Gastroesophageal sphincter (tissue), 4 donors: ENCODE measurements at regions not wholly inside any gene's neighbourhood (a gene's known extent, or its start where the extent isn't known, plus 50 kb on each side); places are given as distances from the start of the nearest gene placed in this dataset.
"Not testable (repeated sequence)": the region's sequence is repeated elsewhere in the genome, so short reads cannot be mapped to it uniquely, and the experiment has no call there.

Experiments used
- ATAC-seq: fragments of 150-250 bp; one replicate; pipeline ENCODE4 v1.9.1; 2016; ENCODE audit warnings: mild to moderate bottlenecking, moderate library complexity
- H3K27ac ChIP-seq, 4 donors: fragments of 200-600 bp; sonication (generic) in 3 of 4; 1 replicate in 3 of 4; 2 replicates in 1 of 4; pipeline ENCODE4 v1.5.1; 2016 to 2019
- H3K27me3 ChIP-seq: fragments of 200-600 bp; sonication (generic); one replicate; pipeline ENCODE4 v1.5.1; 2019
- H3K36me3 ChIP-seq, 2 donors: fragments of 200-600 bp; sonication (generic); one replicate each; pipeline ENCODE4 v1.5.1; 2019; ENCODE audit warnings: control low read depth in 1 of 2
- H3K4me1 ChIP-seq, 3 donors: fragments of 200-600 bp; sonication (generic); 1 replicate in 2 of 3; 2 replicates in 1 of 3; pipeline ENCODE4 v1.5.1; 2016 to 2019; ENCODE audit warnings: control low read depth in 2 of 3
- H3K4me3 ChIP-seq, 2 donors: fragments of 200-600 bp; sonication (generic); one replicate each; pipeline ENCODE4 v1.5.1; 2019; ENCODE audit warnings: mild to moderate bottlenecking in 1 of 2, moderate library complexity in 1 of 2
- H3K9me3 ChIP-seq, 3 donors: fragments of 200-600 bp; sonication (generic); one replicate each; pipeline ENCODE4 v1.5.1; 2017 to 2019; ENCODE audit warnings: control low read depth in 2 of 3
- CTCF ChIP-seq, 4 experiments: fragments of 200-600 bp in 2 of 4; fragments of 450-650 bp in 2 of 4; sonication (generic) in 1 of 4; IDR thresholded peaks; one replicate each; pipeline ENCODE4 v1.5.1; 2017 to 2019; ENCODE audit warnings: antibody characterized with exemption in 4 of 4, mild to moderate bottlenecking in 2 of 4, moderate library complexity in 2 of 4
- EP300 ChIP-seq: sonication (generic); formaldehyde crosslinking; IDR thresholded peaks from one replicate; pipeline ENCODE4 v1.6.1; 2017; ENCODE audit warnings: antibody characterized with exemption, mild to moderate bottlenecking
- POLR2A ChIP-seq, 2 donors: fragments of 450-650 bp; IDR thresholded peaks; one replicate each; pipeline ENCODE4 v1.6.1; 2017; ENCODE audit warnings: antibody characterized with exemption in 2 of 2, mild to moderate bottlenecking in 2 of 2, moderate library complexity in 1 of 2
- POLR2AphosphoS5 ChIP-seq: sonication (generic); formaldehyde crosslinking; IDR thresholded peaks from one replicate; pipeline ENCODE4 v1.6.1; 2017; ENCODE audit warnings: antibody characterized with exemption
- WGBS, 2 donors: methylation state at CpG; one replicate each; pipeline ENCODE4 v1.1.5; 2018; ENCODE audit warnings: low coverage in 1 of 2; 5-methylcytosine and 5-hydroxymethylcytosine counted together

DNA sequence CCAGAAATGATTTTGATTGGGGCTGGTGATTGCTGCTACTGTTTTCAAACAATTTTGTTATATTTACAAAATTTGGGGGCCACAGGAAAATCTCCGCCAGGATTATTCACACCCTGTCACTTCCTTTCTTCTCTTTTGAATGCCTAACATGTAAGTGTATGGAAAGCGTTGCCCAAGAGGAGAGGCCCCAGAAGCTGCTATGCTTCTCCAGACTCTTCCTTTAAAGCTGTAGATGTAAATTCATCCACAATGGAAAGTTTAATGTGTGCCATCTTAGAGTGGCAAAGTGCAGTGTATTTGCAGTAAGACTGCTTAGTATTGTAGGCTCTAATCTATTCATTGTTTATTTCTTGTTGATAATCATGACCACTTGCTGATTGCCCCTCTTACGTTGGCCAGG lies 136.7 kb upstream of the LRIG3 start:
- TF ChIP-seq POLR2AphosphoS5: no peak
- TF ChIP-seq CTCF (IDR thresholded peaks at IDR 0.05): no peak
- no peaks in the 10 kb centered on the region for H3K27me3 ChIP-seq
- ATAC-seq: no peak
- H3K4me3 ChIP-seq: no peak overlapping the region
- no peaks in the 10 kb centered on the region for H3K36me3 ChIP-seq
- H3K4me1 ChIP-seq: no peaks in the 10 kb centered on the region
- H3K27ac ChIP-seq: no peak overlapping the region
- 90 to 98% methylated on average over 3 of the region's 3 CpGs for WGBS, 2 donors
- no peaks in the 10 kb centered on the region for H3K9me3 ChIP-seq

- no peaks in the 10 kb centered on the region for H3K9me3 ChIP-seq
- WGBS, 2 donors: 0% methylated on average over 1 of the region's 1 CpG
- H3K4me1 ChIP-seq: no peaks in the 10 kb centered on the region
- ATAC-seq: peak; percentile 53
- no peak overlapping the region for H3K27ac ChIP-seq
- no peak overlapping the region for H3K4me3 ChIP-seq
- TF ChIP-seq POLR2A (IDR thresholded peaks at IDR 0.05) (no peak), EP300 (no peak), POLR2AphosphoS5 (peak; percentile 19), CTCF (IDR thresholded peaks at IDR 0.05) (no peak)
- H3K36me3 ChIP-seq: no peaks in the 10 kb centered on the region
- no peaks in the 10 kb centered on the region for H3K27me3 ChIP-seq
Measured at GRCh38 chr12:59055204-59055860, 135.0 kb upstream of the LRIG3 start.

GRCh38 chr12:59053266-59053899 lies 133.1 kb upstream of the LRIG3 start:
- not testable (repeated sequence) for H3K27me3 ChIP-seq, H3K9me3 ChIP-seq, ATAC-seq, H3K27ac ChIP-seq, H3K4me1 ChIP-seq, H3K4me3 ChIP-seq, H3K36me3 ChIP-seq
- WGBS, 2 donors: 57 to 62% methylated on average over 10 of the region's 11 CpGs

DNA sequence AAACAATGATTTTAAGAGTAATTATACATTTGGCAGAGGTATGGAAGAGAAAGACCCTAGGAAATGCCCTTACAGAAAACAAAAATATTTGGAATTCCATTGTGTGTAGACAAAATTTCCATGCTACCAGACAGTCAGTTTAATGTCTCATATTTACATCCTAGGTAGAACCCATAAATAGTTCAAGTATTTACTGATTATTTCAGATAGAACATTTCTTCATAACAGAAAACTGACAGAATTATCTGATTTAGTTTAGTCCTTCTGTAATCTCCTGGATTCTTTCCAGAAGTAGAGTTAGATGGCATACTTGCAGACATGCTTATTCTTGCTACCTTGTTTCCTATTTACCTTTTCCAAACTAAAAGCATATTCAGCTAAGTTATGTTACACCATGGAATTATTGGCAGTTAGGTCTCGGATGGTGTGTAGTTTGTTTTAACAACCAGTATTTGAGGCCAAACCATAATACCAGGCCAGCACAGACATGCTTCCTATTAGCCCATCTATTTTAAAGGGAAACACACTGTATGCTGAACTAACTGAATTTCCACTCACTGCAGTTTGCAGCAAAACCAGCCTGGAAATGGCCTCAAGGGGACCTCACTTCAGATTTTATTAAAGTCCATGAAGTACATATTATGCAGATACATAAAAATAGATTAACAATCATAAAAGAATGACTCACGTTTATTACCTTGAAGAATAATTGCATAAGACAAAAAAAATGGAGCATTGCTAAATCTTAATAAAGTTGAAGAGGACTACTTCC lies 126.6 kb upstream of the LRIG3 start:
- Histone ChIP-seq H3K9me3 (no peaks in the 10 kb centered on the region), H3K4me1 (peaks cover 0 to 4% (median 0%) of the 10 kb centered on the region in 3 donors), H3K4me3 (no peak overlapping the region), H3K36me3 (no peaks in the 10 kb centered on the region), H3K27ac (no peak overlapping the region), H3K27me3 (no peaks in the 10 kb centered on the region)
- WGBS, 2 donors: 30 to 41% methylated on average over 2 of the region's 2 CpGs
- TF ChIP-seq CTCF (IDR thresholded peaks at IDR 0.05) (no peak), EP300 (no peak), POLR2AphosphoS5 (no peak)
- ATAC-seq: no peak

DNA sequence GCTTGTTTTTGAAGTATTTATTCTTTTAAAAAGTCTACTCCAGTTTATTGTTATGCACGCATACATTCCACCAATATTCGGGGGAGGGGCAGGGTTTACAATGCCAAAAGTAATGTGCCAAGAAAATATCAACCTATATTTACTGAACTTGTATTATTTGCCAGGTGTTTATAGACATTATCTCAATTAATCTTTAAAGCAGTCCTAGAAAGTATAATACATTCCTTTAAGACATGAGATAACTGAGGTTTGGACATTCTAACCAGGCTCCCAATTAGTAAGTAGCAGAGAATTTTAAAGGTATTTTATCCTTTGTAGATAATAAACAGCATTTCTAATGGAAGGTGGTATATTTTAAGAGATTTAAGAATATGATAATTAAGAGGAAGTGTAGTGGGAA lies 124.5 kb upstream of the LRIG3 start:
- H3K4me1 ChIP-seq: peaks cover 0 to 23% (median 0%) of the 10 kb centered on the region in 3 donors
- H3K27ac ChIP-seq: no peak overlapping the region
- no peak for ATAC-seq
- WGBS, 2 donors: 85 to 88% methylated on average over 2 of the region's 2 CpGs
- no peak for TF ChIP-seq EP300
- TF ChIP-seq CTCF (IDR thresholded peaks at IDR 0.05): no peak
- no peak for TF ChIP-seq POLR2AphosphoS5
- no peak for TF ChIP-seq POLR2A (IDR thresholded peaks at IDR 0.05)
- H3K9me3 ChIP-seq: no peaks in the 10 kb centered on the region
- H3K27me3 ChIP-seq: no peaks in the 10 kb centered on the region
- no peaks in the 10 kb centered on the region for H3K36me3 ChIP-seq
- no peak overlapping the region for H3K4me3 ChIP-seq
